Right renal cortex interstitium (tissue), 3 donors: ENCODE measurements at regions not wholly inside any gene's neighbourhood (a gene's known extent, or its start where the extent isn't known, plus 50 kb on each side); places are given as distances from the start of the nearest gene placed in this dataset.
"Not testable (repeated sequence)": the region's sequence is repeated elsewhere in the genome, so short reads cannot be mapped to it uniquely, and the experiment has no call there.

Experiments used
- DNase-seq, 3 donors: peaks; one replicate each; pipeline ENCODE4 v3.0.0-alpha.2; 2013; ENCODE audit warnings: low read depth in 3 of 3, low spot score in 2 of 3

DNA sequence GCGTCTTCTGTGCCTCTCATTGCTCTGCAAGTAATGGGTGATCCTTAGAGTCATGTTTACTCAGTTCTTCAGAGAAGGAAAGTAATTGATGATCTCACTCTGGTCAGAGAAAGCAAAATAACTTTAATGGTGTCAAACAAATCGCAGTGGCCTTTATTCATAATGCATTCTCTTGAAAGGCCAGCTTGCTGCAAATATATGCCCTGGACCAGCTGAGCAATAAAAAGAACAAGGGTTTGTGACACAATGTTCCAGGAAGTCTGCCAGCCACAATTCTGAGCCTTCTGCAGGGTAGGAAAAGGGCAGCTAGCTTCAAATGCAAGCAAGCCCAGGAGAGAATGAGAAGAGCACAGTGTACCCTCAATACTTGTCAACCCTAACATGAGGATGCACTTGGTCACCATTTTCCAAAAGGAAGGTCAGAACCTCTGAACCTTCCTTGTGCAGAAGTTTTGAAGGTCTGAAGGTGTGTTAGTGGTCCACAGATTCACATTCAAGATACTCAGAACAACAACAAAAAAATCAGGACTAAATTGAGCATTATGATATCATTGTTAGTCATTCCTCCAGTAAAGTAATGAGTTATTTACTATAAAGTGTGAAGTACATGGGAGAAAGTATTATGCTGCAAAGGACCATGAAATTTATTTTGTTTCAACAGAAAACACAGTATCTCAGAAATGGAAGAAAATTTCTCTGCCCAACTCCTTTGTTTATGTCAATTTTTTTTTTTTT lies 355.6 kb downstream of the PAX3 start:
- DNase-seq = no peak

DNA sequence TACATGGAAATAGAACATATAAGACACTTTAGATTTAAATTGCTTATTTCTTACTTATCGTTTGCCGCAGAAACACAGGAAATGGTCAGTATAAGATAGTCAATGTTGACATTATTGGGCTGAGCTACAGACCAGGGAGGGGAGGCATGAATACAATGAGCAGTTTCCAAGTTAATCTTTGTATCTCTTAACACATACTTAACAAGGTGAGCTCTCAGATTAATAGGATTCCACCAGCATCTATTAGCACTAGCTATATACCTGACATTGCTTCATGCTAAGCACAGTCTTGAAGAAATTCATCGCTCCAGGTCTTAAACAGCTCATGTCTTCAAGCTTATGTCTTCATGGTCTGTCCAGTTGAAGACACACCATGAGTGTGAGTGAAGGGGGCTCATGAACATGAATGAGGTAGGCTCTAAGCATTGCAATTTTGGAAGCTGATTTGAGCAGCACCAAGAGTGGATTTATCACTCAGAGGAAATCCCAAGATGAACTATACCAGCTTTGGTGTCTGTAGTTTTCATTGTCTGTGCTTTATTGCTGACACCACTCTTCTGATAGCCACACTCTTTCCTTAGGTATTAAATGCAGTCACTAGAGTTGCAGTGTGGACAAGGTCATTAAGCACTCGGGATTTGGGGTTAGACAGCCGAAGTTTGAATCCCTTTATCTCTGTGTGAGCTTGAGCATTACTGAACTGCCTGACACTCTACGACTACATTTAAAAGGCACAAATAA lies 359.3 kb upstream of the EPHA4 start:
- no peak for DNase-seq

DNA sequence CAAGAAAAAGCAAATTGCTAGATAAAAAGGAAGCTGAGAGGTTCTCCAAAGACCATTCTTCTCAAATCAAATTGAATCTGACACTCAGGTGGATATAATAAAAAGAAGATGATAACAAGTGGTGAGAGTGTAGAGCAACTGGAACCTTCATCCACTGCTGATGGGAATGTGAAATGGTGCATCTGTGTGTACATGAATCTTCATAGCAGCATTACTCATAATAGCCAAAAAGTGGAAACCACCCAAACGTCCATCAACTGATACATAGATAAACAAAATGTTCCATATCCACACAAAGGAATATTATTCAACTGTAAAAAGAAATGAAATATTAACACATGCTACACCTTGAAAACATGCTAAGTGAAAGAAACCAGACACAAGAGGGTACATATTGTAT lies 357.2 kb upstream of the EPHA4 start:
- no peak for DNase-seq

DNA sequence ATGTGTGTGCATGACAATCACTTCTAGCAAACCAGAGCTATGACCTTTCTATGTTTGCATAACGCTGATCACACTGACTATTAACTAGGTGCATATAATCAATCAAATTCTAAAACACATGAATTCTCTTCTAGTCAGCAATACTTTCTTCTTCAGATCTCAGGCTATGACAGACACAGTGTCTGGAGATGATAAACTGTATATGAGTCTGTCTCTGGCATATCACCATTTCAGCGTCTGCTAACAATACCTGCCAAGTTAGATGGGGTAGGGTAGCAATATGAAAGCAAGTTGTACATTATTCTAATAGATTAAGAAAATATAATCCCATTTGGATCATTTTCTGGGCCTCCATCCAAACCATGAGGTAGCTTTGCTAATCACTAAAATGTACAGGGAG lies 354.2 kb upstream of the EPHA4 start:
- DNase-seq = no peak

DNA sequence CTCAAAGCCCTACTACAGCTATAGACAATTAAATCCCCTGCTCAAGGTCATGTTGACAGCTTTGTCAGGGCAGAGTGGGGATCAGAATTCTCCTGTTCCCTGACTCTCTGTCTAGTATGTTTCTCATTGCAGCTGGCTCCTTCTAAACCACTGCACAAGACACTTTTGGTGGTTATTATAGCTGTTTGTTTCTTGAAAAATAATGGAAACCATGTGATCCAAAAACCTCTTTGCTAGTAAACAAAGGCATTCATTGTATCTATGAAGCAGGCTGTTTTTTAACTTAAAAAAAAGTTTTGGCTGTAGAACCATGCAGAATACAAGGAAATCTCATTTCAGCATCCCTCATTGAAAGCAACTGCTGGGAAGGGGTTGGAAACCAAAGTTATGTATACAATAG lies 352.5 kb upstream of the EPHA4 start:
- no peak for DNase-seq

DNA sequence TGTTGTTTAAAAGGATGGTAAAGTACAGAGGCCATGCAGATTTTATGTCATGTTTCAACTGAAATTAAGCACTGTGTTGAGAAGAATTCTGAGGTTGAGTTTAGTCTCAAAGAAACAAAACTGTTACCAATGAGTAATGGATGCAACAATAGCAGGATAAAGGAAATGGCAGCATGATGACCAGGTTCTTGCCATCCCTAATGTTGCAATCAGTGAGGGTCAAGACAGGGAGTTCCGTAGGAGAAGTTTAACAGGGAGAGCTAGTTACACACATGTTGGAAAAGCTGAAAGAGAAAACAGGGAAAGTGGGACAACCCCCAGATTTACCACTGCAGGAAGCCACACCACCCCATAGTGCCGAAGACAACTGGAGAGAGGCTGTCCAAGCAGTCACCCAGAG lies 343.8 kb upstream of the EPHA4 start:
- DNase-seq = no peak

DNA sequence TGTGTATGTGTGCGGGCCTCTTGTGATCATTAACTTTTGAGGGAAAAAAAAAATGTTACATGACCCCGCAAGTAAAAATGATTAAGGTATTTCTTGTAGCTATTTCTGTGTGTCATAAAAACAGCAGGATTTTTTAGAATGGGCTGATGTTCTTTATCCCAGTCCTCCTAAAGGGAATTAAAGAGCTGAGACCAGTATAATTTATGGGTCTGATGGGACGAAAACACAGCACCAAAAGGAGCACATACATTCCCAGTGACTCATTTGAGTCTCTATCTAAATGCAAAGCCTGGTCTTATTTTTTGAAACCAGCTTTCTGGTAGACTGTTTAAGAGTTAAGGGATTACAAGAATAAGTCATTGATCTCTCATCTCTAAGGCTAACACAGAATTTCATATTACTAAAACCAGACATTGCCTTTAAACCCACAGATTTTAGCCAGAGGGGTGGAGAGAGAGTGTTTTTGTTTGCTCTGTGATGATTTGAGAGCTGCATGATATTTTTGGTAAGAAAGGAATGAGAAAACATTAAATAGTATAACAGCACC lies 342.3 kb upstream of the EPHA4 start:
- DNase-seq = no peak

DNA sequence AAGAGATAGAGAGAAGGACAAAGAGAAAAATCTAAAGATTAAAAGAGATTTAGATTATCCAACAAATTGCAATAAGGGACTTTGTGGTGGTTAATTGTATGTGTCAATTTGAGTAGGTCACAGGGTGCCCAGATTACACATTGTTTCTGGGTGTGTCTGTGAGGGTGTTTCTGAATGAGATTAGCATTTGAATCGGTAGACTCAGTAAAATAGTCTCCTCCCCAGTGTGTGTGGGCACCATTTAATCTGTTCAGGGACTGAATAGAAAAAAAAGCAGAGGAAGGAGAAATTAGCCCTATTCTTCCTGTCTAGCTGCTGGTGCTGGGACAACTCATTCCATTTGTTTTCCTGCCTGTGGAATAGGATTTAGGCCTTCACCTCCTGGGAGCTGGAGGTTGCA lies 339.8 kb upstream of the EPHA4 start:
- DNase-seq = no peak

DNA sequence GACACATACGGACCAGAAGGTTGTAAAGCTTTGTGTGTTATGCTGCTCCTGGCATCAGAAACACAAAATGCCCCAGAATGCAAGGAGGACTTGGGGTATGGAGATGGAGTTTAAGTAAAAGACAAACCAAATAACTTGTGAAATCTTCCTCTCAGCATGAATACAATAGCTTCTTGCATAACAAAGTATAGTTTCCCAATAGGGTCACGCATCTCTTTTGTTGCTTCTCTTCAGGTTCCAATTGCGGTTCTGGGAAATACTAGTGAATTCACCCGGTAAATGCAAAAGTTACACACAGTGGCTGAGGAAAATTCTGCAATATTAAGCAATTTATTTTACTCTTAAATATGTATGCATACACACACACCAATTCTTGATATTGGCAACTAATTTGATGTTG lies 339.2 kb upstream of the EPHA4 start:
- DNase-seq = no peak

DNA sequence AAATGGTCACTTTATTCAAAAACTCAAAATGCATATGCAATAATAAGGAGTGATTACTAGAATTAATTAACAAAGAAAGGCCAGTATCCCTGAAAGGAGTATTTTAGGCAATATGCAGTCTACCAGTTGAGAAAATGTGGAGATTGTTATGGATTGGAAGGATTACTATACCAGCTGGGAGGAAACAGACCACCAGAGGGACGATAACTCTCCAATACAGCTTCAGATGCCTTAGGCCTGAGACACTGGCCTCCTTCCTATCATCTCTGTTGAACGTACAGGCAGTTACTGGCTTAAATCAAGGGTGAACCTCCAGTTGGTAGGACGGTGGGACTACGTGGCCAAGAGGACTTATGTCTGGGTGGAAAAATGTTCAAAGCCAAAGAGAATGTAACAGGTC lies 336.4 kb upstream of the EPHA4 start:
- DNase-seq = no peak

DNA sequence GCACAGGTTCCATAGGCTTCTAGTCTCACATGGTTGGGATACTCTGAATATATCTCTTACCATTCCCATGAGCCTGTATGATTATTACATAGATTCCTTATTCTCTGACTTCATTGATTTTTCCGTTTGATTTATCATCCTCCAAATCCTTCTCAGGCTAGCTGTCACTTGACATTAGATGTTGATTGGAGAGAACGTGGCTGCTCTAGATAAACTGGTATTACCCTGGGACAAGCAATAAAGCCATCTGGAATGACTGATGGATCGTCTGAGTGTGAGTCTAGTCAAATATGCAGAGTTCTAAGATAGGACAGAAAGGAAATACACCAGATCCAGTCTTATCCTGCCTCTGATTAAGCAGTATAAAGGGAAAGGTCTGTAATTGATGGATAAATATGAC lies 325.6 kb upstream of the EPHA4 start:
- DNase-seq = no peak

DNA sequence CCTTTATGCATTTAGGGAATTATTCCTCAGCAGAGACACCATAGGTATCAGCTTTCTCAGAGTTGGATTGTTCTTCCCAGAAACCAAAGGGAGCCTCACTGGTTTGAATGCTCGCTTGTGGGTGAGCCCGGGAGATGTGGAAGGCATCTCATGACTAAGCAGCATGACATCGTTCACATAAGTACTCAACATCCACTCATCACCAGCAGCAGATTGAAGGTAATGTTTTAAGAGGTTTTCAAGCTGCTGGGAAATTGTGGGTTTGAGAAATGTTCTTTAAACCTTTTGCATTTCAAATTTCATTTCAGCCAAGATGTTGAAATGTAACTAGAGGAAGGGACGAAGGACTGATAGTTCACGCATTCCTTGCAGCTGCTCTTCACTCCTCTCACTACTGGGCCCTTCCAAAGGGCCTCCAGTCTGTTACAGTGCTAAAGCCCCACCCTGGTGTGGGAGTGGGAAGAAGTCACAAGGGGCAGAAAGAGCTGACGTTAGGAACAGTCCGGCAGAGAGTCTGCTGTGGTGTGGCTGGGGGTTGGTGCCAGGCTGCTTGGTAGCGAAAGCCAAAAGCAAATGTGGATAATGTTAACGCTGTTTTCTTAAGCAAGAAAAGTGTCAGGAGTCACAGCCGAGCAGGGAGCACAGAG lies 324.5 kb upstream of the EPHA4 start:
- DNase-seq = no peak

DNA sequence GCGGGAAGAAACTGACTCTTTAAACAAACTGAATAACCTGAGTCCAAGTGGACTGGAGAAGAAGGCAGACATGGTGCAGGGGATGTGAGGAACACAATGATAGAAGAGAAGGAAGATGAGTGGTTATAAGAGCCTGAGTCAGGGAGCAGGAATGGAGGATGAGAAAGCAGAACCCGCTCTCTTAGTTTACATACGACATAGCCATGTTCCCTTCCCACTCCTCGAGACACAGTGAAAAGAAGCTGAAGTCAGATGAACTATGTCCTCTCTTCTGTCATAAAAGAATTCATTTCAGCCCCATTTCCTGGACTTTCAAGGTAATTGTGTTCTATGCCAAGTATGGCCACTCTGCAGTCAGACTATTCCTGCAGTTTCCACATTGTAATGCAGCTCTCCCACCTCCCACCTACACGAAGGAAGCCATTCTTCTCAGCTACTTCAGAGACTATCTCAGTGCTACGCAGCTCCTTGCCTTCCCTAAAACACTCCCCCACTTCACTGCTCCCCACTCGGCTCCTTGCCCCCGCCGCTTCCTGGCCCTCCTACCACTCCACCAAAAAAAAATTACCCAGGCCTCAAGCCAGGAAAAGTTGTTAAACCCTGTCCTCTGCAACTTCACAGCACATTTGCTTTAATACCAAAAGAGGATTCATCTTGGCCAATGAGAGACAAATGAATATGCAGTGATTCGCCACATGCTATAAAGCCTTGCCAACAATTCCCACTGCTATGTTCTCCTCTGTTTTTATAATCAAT lies 323.4 kb upstream of the EPHA4 start:
- no peak for DNase-seq

DNA sequence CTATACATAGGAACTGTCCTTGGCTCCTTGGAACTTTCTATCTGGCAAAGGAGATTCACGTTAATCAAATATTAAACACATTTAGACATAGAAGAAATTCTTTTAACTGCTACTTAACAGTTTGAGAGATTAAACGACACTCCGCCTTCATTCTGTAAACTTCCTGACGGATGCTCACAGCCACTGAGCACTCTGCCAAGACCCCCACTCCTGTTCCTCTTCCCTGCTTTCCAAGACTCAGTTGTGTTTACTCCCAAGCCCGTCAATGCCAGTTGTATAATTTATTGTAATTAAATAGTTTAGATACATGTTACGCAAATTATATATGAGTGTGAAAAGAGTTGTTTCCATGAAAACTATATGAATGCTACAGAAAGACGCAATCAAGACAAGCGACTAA lies 321.4 kb upstream of the EPHA4 start:
- DNase-seq = no peak

DNA sequence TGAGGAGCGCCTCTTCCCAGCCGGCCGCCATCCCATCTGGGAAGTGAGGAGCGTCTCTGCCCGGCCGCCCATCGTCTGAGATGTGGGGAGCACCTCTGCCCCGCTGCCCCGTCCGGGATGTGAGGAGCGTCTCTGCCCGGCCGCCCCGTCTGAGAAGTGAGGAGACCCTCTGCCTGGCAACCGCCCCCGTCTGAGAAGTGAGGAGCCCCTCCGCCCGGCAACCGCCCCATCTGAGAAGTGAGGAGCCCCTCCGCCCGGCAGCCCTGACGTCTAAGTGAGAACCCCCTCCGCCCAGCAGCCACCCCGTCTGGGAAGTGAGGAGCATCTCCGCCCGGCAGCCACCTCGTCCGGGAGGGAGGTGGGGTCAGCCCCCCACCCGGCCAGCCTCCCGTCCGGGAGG lies 319.9 kb upstream of the EPHA4 start:
- DNase-seq = not testable (repeated sequence)

DNA sequence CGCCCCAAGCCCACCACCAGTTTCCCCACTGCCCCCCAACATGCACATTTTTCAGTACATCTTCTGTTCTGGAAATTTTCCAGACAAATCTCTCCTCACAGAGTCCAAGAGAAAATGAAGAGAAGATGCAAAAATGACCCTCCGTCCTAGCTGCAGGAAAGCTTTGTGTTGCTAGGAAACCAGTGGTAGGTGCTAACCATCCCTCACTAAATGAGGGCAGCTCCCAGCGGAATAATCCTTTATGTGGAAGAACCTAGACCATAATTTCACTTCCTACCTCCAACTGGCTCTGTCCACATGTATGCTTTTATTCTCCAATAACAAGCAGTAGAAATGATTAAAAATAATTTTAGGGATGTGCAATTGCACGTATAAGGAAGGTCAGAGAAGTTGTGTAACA lies 311.9 kb upstream of the EPHA4 start:
- DNase-seq = no peak

DNA sequence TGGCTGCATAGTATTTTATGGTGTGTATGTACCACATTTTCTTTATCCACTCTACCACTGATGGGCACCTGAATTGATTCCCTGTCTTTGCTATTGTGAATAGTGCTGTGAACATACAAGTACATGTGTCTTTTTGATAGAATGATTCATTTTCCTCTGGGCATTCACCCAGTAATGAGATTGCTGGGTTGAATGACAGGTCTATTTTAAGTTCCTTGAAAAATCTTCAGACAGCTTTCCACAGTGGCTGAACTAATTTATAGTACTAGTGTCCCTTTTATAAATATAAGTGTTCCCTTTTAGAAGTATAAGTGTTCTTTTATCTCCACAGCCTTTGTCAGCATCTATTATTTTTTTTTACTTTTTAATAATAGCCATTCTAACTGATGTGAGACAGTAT lies 303.9 kb upstream of the EPHA4 start:
- no peak for DNase-seq

DNA sequence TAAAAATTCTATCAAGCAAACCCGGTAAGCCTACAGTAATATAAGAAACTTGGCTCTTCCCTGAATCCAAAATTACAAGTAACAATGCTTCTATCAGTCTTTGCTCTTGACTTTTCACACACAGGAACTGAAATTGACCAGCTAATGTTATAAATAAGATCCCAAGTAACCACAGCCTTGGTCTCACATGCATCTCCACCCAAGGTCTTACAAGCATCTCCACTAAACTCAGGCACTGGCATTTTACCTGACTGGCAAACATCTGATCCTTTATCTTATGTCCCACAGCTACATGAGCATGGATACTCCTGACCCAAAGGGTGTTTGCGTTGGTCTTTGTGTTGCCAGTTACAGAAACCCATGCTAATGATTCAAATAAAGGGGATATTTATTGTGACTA lies 302.3 kb upstream of the EPHA4 start:
- no peak for DNase-seq

DNA sequence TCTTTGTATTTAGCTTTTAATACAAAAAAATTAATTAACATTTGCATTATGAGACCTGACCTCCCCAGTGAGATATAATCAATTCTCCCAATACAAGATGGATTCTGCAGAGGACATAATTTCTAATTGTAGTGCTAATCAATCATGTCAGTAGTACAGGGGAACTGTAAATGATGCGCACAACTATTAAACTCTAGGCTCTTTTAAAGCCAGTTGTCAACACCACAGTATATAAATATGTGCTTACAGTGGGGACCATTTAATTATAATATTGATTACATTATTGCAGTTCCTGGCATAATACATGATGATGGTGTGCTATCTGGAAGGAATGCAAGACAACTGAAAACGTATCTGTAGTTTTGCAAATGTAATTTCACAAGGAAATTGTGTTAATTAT lies 285.6 kb upstream of the EPHA4 start:
- no peak for DNase-seq

DNA sequence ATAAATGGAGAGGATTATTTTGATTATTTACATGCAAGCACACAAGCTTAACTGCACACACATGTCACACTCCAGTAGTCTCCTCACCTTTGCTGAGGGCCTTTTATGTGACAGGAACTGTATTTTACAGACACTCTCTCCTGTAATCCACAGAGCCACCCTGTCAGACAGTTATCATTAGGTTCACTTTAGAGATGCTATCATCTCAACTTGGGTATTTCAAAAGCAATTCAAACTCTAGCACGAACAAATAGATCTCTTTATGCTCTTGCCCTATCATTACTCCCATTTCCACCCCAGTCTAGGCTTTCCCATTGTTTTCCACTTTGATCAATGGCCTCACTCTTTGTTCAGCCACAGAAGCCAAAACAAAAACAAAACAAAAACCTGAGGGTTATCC lies 281.2 kb upstream of the EPHA4 start:
- DNase-seq = no peak

DNA sequence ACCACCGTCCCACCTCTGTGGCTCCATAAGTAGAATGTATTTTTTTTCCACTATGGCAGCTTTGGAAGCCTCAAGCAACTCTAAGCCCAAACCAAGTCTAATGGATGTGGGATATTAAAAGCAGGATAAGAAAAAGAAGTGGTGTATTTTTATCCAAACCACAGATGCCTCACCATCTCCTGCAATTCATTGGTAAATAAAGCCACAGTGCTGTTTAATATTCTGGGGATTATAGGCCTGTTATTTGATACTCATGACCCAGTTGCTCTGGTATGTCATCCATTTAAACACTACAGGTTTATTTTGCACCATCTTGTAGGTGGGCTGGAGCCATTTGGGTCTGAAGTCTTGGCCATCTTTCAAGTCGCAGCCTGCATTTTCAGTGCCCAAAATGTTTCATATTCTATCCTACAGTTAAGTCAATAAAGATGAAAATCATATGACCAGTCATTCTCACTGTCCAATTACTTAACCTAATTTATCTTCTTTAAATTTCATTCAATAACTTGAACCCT lies 279.5 kb upstream of the EPHA4 start:
- no peak for DNase-seq
